SK-N-SH (cell line): ENCODE measurements at regions not wholly inside any gene's neighbourhood (a gene's known extent, or its start where the extent isn't known, plus 50 kb on each side); places are given as distances from the start of the nearest gene placed in this dataset.

ENCODE experiments used
- CTCF ChIA-PET: fragments of 300-600, 350-600 bp; formaldehyde crosslinking; extraction: SDS; loops from one replicate; lab custom pipeline; 2021; lab: Yijun Ruan, JAX
- POLR2A ChIA-PET: fragments of 350-600 bp; sonication (Branson Sonifier 250); formaldehyde crosslinking; extraction: SDS; loops from one replicate; lab custom pipeline; 2020; ENCODE audit warnings: antibody characterized with exemption, inconsistent platforms; lab: Yijun Ruan, JAX
- DNase-seq: peaks from one replicate; pipeline ENCODE4 v3.0.0; 2012
- H2AFZ ChIP-seq: fragments of 200-600 bp; sonication (generic); 2 replicates; pipeline ENCODE4 v1.8.1; 2016; ENCODE audit warnings: antibody characterized with exemption, mild to moderate bottlenecking, low read depth
- H3F3A ChIP-seq: fragments of 200-600 bp; sonication (generic); replicated peaks from 2 replicates; pipeline ENCODE3; 2016; ENCODE audit warnings: antibody characterized with exemption, mild to moderate bottlenecking; ENCODE audit not compliant: insufficient read depth
- H3K27ac ChIP-seq, 2 experiments: fragments of 200-500 bp in 1 of 2; fragments of 200-600 bp in 1 of 2; sonication (Bioruptor generic) in 1 of 2; sonication (generic), shearing (Covaris generic) in 1 of 2; 2 replicates each; pipeline versions ENCODE4 v1.5.1 to v1.6.1; 2014 to 2016; ENCODE audit warnings: low read depth in 2 of 2, inconsistent platforms in 1 of 2, low read length in 1 of 2, mild to moderate bottlenecking in 1 of 2, mixed read lengths in 1 of 2
- H3K27me3 ChIP-seq: fragments of 200-600 bp; sonication (generic), shearing (Covaris generic); 2 replicates; pipeline ENCODE4 v1.6.1; 2016; ENCODE audit warnings: mixed run types; ENCODE audit not compliant: insufficient read depth
- H3K36me3 ChIP-seq, 2 experiments: fragments of 200-500 bp in 1 of 2; fragments of 200-600 bp in 1 of 2; sonication (Bioruptor generic) in 1 of 2; sonication (generic) in 1 of 2; replicated peaks in 1 of 2; 2 replicates each; pipeline versions ENCODE3 to v1.5.1; 2014 to 2016; ENCODE audit warnings: low read length in 1 of 2, mild to moderate bottlenecking in 1 of 2; ENCODE audit not compliant: insufficient read depth in 2 of 2, control insufficient read depth in 1 of 2
- H3K4me1 ChIP-seq, 2 experiments: fragments of 200-500 bp in 1 of 2; fragments of 200-600 bp in 1 of 2; sonication (Bioruptor generic) in 1 of 2; sonication (generic), shearing (Covaris generic) in 1 of 2; 2 replicates each; pipeline versions ENCODE4 v1.5.1 to v1.6.1; 2014 to 2016; ENCODE audit warnings: low read depth in 1 of 2, low read length in 1 of 2, mixed run types in 1 of 2; ENCODE audit not compliant: insufficient read depth in 2 of 2, control insufficient read depth in 1 of 2
- H3K4me2 ChIP-seq: fragments of 200-600 bp; sonication (generic), shearing (Covaris generic); 2 replicates; pipeline ENCODE4 v1.6.1; 2017; ENCODE audit warnings: mixed run types
- H3K4me3 ChIP-seq, 2 experiments: fragments of 200-500 bp in 1 of 2; fragments of 200-600 bp in 1 of 2; sonication (Bioruptor generic) in 1 of 2; sonication (generic), shearing (Covaris generic) in 1 of 2; 2 replicates each; pipeline versions ENCODE4 v1.5.1 to v1.8.1; 2014 to 2016; ENCODE audit warnings: low read depth in 2 of 2, inconsistent platforms in 1 of 2, low read length in 1 of 2, mild to moderate bottlenecking in 1 of 2, mixed read lengths in 1 of 2, moderate library complexity in 1 of 2
- H3K79me2 ChIP-seq: fragments of 200-600 bp; sonication (generic); 2 replicates; pipeline ENCODE4 v1.8.1; 2017; ENCODE audit warnings: mild to moderate bottlenecking; ENCODE audit not compliant: insufficient read depth
- H3K9ac ChIP-seq: fragments of 200-600 bp; sonication (generic); 2 replicates; pipeline ENCODE4 v1.6.1; 2017; ENCODE audit warnings: mixed run types
- H3K9me2 ChIP-seq: fragments of 200-600 bp; sonication (generic); 2 replicates; pipeline ENCODE4 v1.6.1; 2017; ENCODE audit warnings: mixed run types
- H3K9me3 ChIP-seq: fragments of 200-600 bp; sonication (generic); 2 replicates; pipeline ENCODE4 v1.6.1; 2017; ENCODE audit warnings: mixed run types, mild to moderate bottlenecking, moderate library complexity
- H4K20me1 ChIP-seq: fragments of 200-600 bp; sonication (generic); 2 replicates; pipeline ENCODE4 v1.6.1; 2017; ENCODE audit warnings: mild to moderate bottlenecking, mixed run types; ENCODE audit not compliant: insufficient read depth
- CHD2 ChIP-seq: fragments of 150-350 bp; IDR thresholded peaks from 2 replicates; pipeline ENCODE4 v1.6.1; 2018; ENCODE audit warnings: low read length; ENCODE audit not compliant: partially characterized antibody
- EP300 ChIP-seq, 2 experiments: IDR thresholded peaks; 2 replicates each; pipeline versions ENCODE4 v1.4.0 to v1.6.1; 2012; ENCODE audit warnings: borderline replicate concordance in 1 of 2, low read depth in 1 of 2, low read length in 1 of 2
- EZH2phosphoT487 ChIP-seq: fragments of 200-600 bp; sonication (generic); IDR thresholded peaks from 2 replicates; pipeline ENCODE4 v1.6.1; 2017; ENCODE audit warnings: low read depth, mixed run types, mild to moderate bottlenecking, antibody characterized with exemption, moderate library complexity, borderline replicate concordance
- FOSL2 ChIP-seq: IDR thresholded peaks from 2 replicates; pipeline ENCODE4 v1.4.0; 2012; ENCODE audit warnings: low read depth, mild to moderate bottlenecking, moderate library complexity, borderline replicate concordance
- FOXJ3 ChIP-seq: sonication (generic); formaldehyde crosslinking; IDR thresholded peaks from 2 replicates; pipeline ENCODE4 v1.5.1; 2020; ENCODE audit warnings: mild to moderate bottlenecking, missing genetic modification reagents
- GABPA ChIP-seq: IDR thresholded peaks from 2 replicates; pipeline ENCODE4 v1.4.0; 2012; ENCODE audit warnings: low read depth, mild to moderate bottlenecking
- GATA2 ChIP-seq: sonication (generic); formaldehyde crosslinking; IDR thresholded peaks from 2 replicates; pipeline ENCODE4 v1.5.0; 2020; ENCODE audit warnings: mild to moderate bottlenecking, missing genetic modification reagents
- MEF2A ChIP-seq: IDR thresholded peaks from 2 replicates; pipeline ENCODE4 v1.4.0; 2012; ENCODE audit warnings: low read depth, borderline replicate concordance
- MXI1 ChIP-seq: IDR thresholded peaks from 2 replicates; pipeline ENCODE4 v1.6.1; 2012; ENCODE audit warnings: mild to moderate bottlenecking, low read depth, low read length, improper control_type of control experiment
- RFX5 ChIP-seq: IDR thresholded peaks from 2 replicates; pipeline ENCODE4 v1.6.1; 2012; ENCODE audit warnings: mild to moderate bottlenecking, improper control_type of control experiment, low read length
- SMC3 ChIP-seq: IDR thresholded peaks from 2 replicates; pipeline ENCODE4 v1.6.1; 2012; ENCODE audit warnings: low read depth, low read length, improper control_type of control experiment
- TAF1 ChIP-seq: IDR thresholded peaks from 2 replicates; pipeline ENCODE4 v1.6.1; 2012; ENCODE audit warnings: low read depth, mild to moderate bottlenecking, low read length, moderate library complexity, borderline replicate concordance
- TEAD4 ChIP-seq: IDR thresholded peaks from 2 replicates; pipeline ENCODE4 v1.4.0; 2012; ENCODE audit warnings: mild to moderate bottlenecking, borderline replicate concordance; ENCODE audit not compliant: insufficient read depth
- WGBS: methylation state at CpG from one replicate; pipeline ENCODE4 v1.1.6; 2017; ENCODE audit warnings: low lambda C conversion rate; 5-methylcytosine and 5-hydroxymethylcytosine counted together
- TF ChIP-seq, protein P1 (sequence below): fragments of 150-350 bp; IDR thresholded peaks from 2 replicates; pipeline ENCODE4 v1.6.1; 2016; ENCODE audit warnings: mild to moderate bottlenecking, low read depth, low read length
- TF ChIP-seq, protein P2 (sequence below): IDR thresholded peaks from 2 replicates; pipeline ENCODE4 v1.4.0; 2012; ENCODE audit warnings: low read depth
- TF ChIP-seq, protein P3 (sequence below): IDR thresholded peaks from 2 replicates; pipeline ENCODE4 v1.6.1; 2012; ENCODE audit warnings: mild to moderate bottlenecking, low read depth, low read length, moderate library complexity

DNA sequence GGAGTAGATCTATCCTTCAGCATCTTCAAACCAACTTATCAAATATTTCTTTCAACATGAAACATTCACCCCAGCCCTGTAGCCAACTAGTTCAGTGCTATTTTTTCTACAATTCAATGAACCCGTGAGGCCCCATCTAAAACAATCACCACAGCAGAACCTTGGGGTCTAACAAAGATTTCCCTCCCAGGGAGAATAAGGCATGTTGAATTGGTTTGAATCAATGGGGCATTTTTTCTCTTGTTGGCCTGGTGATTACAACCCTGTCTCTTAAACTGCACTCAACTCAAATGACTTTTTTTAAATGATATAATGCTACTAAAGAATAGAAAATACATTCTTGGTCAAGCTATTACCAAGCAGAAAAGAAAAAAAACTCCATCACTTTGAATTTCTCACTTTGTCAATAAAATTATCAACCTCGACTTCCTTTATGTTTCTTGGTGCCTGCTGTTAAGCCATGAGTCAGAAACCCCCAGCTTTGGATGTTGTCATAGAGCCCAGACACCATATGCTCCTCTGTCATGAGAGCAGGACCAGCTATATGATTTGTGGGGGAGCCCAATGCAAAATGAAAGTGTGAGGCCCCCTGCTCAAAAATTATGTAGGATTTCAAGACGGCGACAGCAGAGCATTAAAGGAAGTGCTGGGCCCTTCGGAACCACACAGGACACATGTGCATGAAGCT, 282.4 kb downstream of the MEIS1 start (continued):
- TF ChIP-seq, protein P1, sequence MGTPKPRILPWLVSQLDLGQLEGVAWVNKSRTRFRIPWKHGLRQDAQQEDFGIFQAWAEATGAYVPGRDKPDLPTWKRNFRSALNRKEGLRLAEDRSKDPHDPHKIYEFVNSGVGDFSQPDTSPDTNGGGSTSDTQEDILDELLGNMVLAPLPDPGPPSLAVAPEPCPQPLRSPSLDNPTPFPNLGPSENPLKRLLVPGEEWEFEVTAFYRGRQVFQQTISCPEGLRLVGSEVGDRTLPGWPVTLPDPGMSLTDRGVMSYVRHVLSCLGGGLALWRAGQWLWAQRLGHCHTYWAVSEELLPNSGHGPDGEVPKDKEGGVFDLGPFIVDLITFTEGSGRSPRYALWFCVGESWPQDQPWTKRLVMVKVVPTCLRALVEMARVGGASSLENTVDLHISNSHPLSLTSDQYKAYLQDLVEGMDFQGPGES = no peak

DNA sequence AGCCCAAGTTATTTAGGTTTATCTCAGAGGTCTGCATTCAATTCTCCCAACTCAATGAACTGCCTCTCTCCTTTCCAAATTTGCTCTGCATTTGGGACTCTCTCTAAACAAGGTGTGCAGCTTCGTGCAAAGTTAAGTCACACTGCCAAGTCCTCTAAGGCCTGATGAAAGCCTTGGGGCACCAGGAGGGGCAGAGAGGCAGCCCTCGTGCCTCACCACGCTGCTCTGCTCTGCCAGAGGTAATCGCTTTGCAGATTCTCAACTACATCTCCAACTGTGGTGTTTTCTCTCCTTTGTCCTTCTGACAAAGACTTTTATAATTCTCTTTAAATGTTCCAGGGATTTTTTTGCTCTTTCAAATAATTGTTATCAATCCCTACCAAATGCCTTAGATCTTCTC, 283.0 kb downstream of the MEIS1 start:
- Histone ChIP-seq H3K79me2 (no peaks in the 10 kb centered on the region), H3K27me3 (no peaks in the 10 kb centered on the region), H3K9me3 (no peaks in the 10 kb centered on the region), H3K4me1 (no peaks in the 10 kb centered on the region), H3K4me3 (no peak overlapping the region), H3K36me3 (no peaks in the 10 kb centered on the region), H4K20me1 (no peaks in the 10 kb centered on the region), H3K27ac (no peak overlapping the region), H3K9ac (no peak overlapping the region), H3K9me2 (no peaks in the 10 kb centered on the region), H2AFZ (no peak overlapping the region), H3F3A (no peaks in the 10 kb centered on the region), H3K4me2 (no peak overlapping the region)
- TF ChIP-seq FOSL2 (no peak), GABPA (no peak), EP300 (IDR thresholded peaks at IDR 0.05; ENCODE audit: borderline replicate concordance in 1 of 2, low read depth in 1 of 2, low read length in 1 of 2) (no peak), MXI1 (no peak), SMC3 (no peak), GATA2 (CRISPR knock-in tag) (no peak), EZH2phosphoT487 (no peak)
- TF ChIP-seq, protein P2, sequence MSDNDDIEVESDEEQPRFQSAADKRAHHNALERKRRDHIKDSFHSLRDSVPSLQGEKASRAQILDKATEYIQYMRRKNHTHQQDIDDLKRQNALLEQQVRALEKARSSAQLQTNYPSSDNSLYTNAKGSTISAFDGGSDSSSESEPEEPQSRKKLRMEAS = no peak
- CTCF ChIA-PET = interaction anchor here (0.7 kb wide), 1 partner anchor 19 kb away, joined by 3 read pairs; no protein-coding TSS in a partner anchor
- 67% methylated on average over 4 of the region's 4 CpGs for WGBS
- DNase-seq = no peak
- POLR2A ChIA-PET = no interaction called here

DNA sequence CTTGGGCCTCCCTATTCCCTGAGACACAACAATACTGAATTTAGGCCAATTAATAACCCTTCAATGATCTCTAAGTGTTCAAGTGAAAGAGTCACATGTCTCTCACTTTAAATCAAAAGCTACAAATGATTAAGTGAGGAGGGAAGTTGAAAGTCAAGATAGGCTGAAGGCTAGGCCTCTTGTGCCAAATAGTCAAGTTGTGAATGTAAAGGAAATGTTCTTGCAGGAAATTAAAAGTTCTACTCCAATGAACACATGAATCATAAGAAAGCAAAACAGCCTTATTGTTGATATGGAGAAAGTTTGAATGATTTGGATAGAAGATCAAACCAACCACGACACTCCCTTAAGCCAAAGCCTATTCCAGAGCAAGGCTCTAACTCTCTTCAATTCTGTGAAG, 286.9 kb downstream of the MEIS1 start:
- Histone ChIP-seq H3K4me1 (no peaks in the 10 kb centered on the region), H3K4me2 (no peak overlapping the region), H4K20me1 (no peaks in the 10 kb centered on the region), H3K27me3 (no peaks in the 10 kb centered on the region), H2AFZ (no peak overlapping the region), H3K27ac (no peak overlapping the region), H3F3A (no peaks in the 10 kb centered on the region), H3K79me2 (no peaks in the 10 kb centered on the region), H3K4me3 (no peak overlapping the region), H3K9me3 (no peaks in the 10 kb centered on the region)
- no peak for DNase-seq
- CTCF ChIA-PET = no interaction called here
- TF ChIP-seq TEAD4 (no peak), TAF1 (no peak), EZH2phosphoT487 (no peak), MEF2A (no peak), SMC3 (no peak), CHD2 (no peak), FOXJ3 (no peak), RFX5 (no peak), GATA2 (CRISPR knock-in tag) (no peak)
- TF ChIP-seq, protein P3, sequence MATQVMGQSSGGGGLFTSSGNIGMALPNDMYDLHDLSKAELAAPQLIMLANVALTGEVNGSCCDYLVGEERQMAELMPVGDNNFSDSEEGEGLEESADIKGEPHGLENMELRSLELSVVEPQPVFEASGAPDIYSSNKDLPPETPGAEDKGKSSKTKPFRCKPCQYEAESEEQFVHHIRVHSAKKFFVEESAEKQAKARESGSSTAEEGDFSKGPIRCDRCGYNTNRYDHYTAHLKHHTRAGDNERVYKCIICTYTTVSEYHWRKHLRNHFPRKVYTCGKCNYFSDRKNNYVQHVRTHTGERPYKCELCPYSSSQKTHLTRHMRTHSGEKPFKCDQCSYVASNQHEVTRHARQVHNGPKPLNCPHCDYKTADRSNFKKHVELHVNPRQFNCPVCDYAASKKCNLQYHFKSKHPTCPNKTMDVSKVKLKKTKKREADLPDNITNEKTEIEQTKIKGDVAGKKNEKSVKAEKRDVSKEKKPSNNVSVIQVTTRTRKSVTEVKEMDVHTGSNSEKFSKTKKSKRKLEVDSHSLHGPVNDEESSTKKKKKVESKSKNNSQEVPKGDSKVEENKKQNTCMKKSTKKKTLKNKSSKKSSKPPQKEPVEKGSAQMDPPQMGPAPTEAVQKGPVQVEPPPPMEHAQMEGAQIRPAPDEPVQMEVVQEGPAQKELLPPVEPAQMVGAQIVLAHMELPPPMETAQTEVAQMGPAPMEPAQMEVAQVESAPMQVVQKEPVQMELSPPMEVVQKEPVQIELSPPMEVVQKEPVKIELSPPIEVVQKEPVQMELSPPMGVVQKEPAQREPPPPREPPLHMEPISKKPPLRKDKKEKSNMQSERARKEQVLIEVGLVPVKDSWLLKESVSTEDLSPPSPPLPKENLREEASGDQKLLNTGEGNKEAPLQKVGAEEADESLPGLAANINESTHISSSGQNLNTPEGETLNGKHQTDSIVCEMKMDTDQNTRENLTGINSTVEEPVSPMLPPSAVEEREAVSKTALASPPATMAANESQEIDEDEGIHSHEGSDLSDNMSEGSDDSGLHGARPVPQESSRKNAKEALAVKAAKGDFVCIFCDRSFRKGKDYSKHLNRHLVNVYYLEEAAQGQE = no peak
- TF ChIP-seq, all 33 proteins: peak for 0
- Histone ChIP-seq H3K9me2 (no peaks in the 10 kb centered on the region), H3K36me3 (no peaks in the 10 kb centered on the region), H3K9ac (no peak overlapping the region)
- WGBS = 38% methylated on average over 1 of the region's 1 CpG
- POLR2A ChIA-PET = no interaction called here
